ENCODE measurements at regions not wholly inside any gene's neighbourhood (a gene's known extent, or its start where the extent isn't known, plus 50 kb on each side); places are given as distances from the start of the nearest gene placed in this dataset.
"Not testable (repeated sequence)": the region's sequence is repeated elsewhere in the genome, so short reads cannot be mapped to it uniquely, and the experiment has no call there.

DNA sequence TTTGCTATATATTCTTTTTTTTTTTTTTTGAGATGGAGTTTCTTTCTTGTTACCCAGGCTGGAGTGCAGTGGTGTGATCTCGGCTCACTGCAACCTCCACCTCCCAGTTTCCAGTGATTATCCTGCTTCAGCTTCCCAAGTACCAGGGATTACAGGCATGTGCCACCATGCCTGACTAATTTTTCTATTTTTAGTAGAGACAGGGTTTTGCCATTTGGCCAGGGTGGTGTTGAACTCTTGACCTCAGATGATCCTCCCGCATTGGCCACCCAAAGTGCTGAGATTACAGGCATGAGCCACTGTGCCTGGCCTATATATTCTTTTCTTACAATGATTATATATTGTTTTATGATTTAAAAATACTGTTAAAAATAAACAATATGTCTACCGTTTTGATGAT is 86.6 kb downstream of the FHIP1A start:
- intact Hi-C loops (cut with micrococcal nuclease), result not testable (repeated sequence)

DNA sequence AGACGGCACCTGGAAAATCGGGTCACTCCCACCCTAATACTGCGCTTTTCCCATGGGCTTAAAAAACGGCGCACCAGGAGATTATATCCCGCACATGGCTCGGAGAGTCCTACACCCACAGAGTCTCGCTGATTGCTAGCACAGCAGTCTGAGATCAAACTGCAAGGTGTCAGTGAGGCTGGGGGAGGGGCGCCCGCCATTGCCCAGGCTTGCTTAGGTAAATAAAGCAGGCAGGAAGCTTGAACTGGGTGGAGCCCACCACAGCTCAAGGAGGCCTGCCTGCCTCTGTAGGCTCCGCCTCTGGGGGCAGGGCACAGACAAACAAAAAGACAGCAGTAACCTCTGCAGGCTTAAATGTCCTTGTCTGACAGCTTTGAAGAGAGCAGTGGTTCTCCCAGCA is 102.6 kb downstream of the FHIP1A start:
- H2AFZ ChIP-seq (ENCODE audit: low read depth, low read length); ATAC-seq; H3K9me3 ChIP-seq (replicated peaks; ENCODE audit: control insufficient read depth, insufficient read depth, low read depth, low read length); H3K4me2 ChIP-seq (ENCODE audit: insufficient read depth, low read length); H3K36me3 ChIP-seq (ENCODE audit: control insufficient read depth, insufficient read depth, low read length); H3K4me1 ChIP-seq (replicated peaks in 1 of 2; ENCODE audit: control insufficient read depth in 2 of 2, insufficient read depth in 2 of 2, low read length in 2 of 2); H4K20me1 ChIP-seq (replicated peaks; ENCODE audit: control insufficient read depth, insufficient read depth, low read length); BruUV-seq (replicated peaks); FAIRE-seq; DNase-seq (ENCODE audit: extremely low read depth in 1 of 4, low spot score in 3 of 4); H3K9me1 ChIP-seq (ENCODE audit: control insufficient read depth, insufficient read depth, low read length); CTCF ChIA-PET (ENCODE audit: low intra/inter-chr PET ratio); intact Hi-C loops (cut with micrococcal nuclease); H3K27me3 ChIP-seq (ENCODE audit: control insufficient read depth in 2 of 2, insufficient read depth in 2 of 2, low read length in 2 of 2); in situ Hi-C loops (cut with MboI); POLR2A ChIA-PET; H3K4me3 ChIP-seq; H3K79me2 ChIP-seq (ENCODE audit: control insufficient read depth, insufficient read depth, low read length); H3K27ac ChIP-seq (ENCODE audit: extremely low read depth, low read depth, low read length); H3K9ac ChIP-seq (ENCODE audit: insufficient read depth in 1 of 2, low read depth in 2 of 2, low read length in 2 of 2): not testable (repeated sequence)
- WGBS (ENCODE audit: insufficient coverage, low coverage, missing lambda C conversion rate), result 6% methylated on average over 11 of the region's 11 CpGs
- peak in 1 of 3 experiments; percentile 11 for TF ChIP-seq YY1 (IDR thresholded peaks at IDR 0.05; ENCODE audit: borderline replicate concordance in 1 of 3, control insufficient read depth in 1 of 3, extremely low read depth in 1 of 3, insufficient read depth in 3 of 3, insufficient read length in 1 of 3, insufficient replicate concordance in 2 of 3, low read depth in 1 of 3, low read length in 2 of 3)
- TF ChIP-seq FOXA3 (CRISPR knock-in tag; conservative IDR thresholded peaks at IDR 0.05 in 1 of 2, IDR thresholded peaks at IDR 0.05 in 1 of 2), result peak in 1 of 2 experiments; percentile 56; a peak in 2 of 4 replicates

More for the DNA sequence above, 86.6 kb downstream of the FHIP1A start:
- H3K4me1 ChIP-seq (replicated peaks in 1 of 2; ENCODE audit: control insufficient read depth in 2 of 2, insufficient read depth in 2 of 2, low read length in 2 of 2); H3K27ac ChIP-seq (ENCODE audit: extremely low read depth, low read depth, low read length); ATAC-seq; H4K20me1 ChIP-seq (replicated peaks; ENCODE audit: control insufficient read depth, insufficient read depth, low read length); H3K79me2 ChIP-seq (ENCODE audit: control insufficient read depth, insufficient read depth, low read length); H3K9me1 ChIP-seq (ENCODE audit: control insufficient read depth, insufficient read depth, low read length); BruUV-seq (replicated peaks); CTCF ChIA-PET (ENCODE audit: low intra/inter-chr PET ratio); in situ Hi-C loops (cut with MboI); POLR2A ChIA-PET; H3K4me3 ChIP-seq; H3K9me3 ChIP-seq (replicated peaks; ENCODE audit: control insufficient read depth, insufficient read depth, low read depth, low read length); H3K9ac ChIP-seq (ENCODE audit: insufficient read depth in 1 of 2, low read depth in 2 of 2, low read length in 2 of 2); FAIRE-seq; H2AFZ ChIP-seq (ENCODE audit: low read depth, low read length); H3K27me3 ChIP-seq (ENCODE audit: control insufficient read depth in 2 of 2, insufficient read depth in 2 of 2, low read length in 2 of 2); H3K36me3 ChIP-seq (ENCODE audit: control insufficient read depth, insufficient read depth, low read length); H3K4me2 ChIP-seq (ENCODE audit: insufficient read depth, low read length); DNase-seq (ENCODE audit: extremely low read depth in 1 of 4, low spot score in 3 of 4): not testable (repeated sequence)
- WGBS (ENCODE audit: insufficient coverage, low coverage, missing lambda C conversion rate), result 0% methylated on average over 3 of the region's 3 CpGs
